Psoas muscle (tissue), 7 donors: ENCODE measurements at regions not wholly inside any gene's neighbourhood (a gene's known extent, or its start where the extent isn't known, plus 50 kb on each side); places are given as distances from the start of the nearest gene placed in this dataset.
A peak's percentile ranks its signal among the peaks of the same experiment; 100 is the strongest.

ENCODE experiments used
- ATAC-seq, 4 donors: fragments of 200-7000 bp; cut with Tn5 transposase; one replicate each; pipeline ENCODE4 v1.9.1; 2020; ENCODE audit warnings: moderate library complexity in 3 of 4, mild to moderate bottlenecking in 2 of 4
- DNase-seq, 2 donors: peaks; one replicate each; pipeline ENCODE4 v3.0.0-alpha.2; 2020
- H3K27ac ChIP-seq: fragments of 200-600 bp; one replicate; pipeline ENCODE4 v1.8.0; 2022
- H3K27me3 ChIP-seq, 3 donors: fragments of 200-600 bp in 1 of 3; one replicate each; pipeline versions ENCODE4 v1.6.1 to v1.8.0; 2013 to 2022; ENCODE audit warnings: low read length in 2 of 3, mild to moderate bottlenecking in 2 of 3, moderate library complexity in 1 of 3; ENCODE audit not compliant: insufficient read depth in 3 of 3
- H3K36me3 ChIP-seq, 2 donors: fragments of 200-600 bp in 1 of 2; one replicate each; pipeline versions ENCODE4 v1.6.1 to v1.8.0; 2013 to 2022; ENCODE audit warnings: low read depth in 1 of 2, mild to moderate bottlenecking in 1 of 2, moderate library complexity in 1 of 2; ENCODE audit not compliant: insufficient read depth in 1 of 2
- H3K4me1 ChIP-seq: fragments of 200-600 bp; one replicate; pipeline ENCODE4 v1.8.0; 2022
- H3K4me3 ChIP-seq: fragments of 200-600 bp; one replicate; pipeline ENCODE4 v1.8.0; 2022; ENCODE audit warnings: mild to moderate bottlenecking
- H3K9me3 ChIP-seq: fragments of 200-600 bp; one replicate; pipeline ENCODE4 v1.8.0; 2022
- CTCF ChIP-seq: fragments of 200-600 bp; IDR thresholded peaks from one replicate; pipeline ENCODE4 v1.8.0; 2022; ENCODE audit warnings: antibody characterized with exemption
- WGBS, 3 donors: extraction: QIAGEN DNeasy Blood & Tissue Kit; methylation state at CpG; one replicate each; pipeline versions ENCODE4 v1.1.6 to v1.1.7; 2013; 5-methylcytosine and 5-hydroxymethylcytosine counted together
- intact Hi-C, 2 donors: fragments of 100-400 bp; cut with DNase I; formaldehyde crosslinking; loops; one replicate each; pipeline versions ENCODE4 v1.11.0 to v1.14.2; 2022
- donor health status: healthy with polysubstance abuse.
- donor health status: DM: no; HTN: no; CAD: no; lungs with moderate emphysema.
- donor health status: Bipolar disorder and iron deficiency.
- donor health status: healthy.
- donor health status: DM: yes; HTN: yes; CAD: no.
- donor health status: DM: no; HTN: no; CAD: no.
- donor health status: DM: yes; HTN: yes; CAD: no.

- Histone ChIP-seq H3K27me3 (no peaks in the 10 kb centered on the region), H3K4me3 (no peak overlapping the region), H3K27ac (no peak overlapping the region), H3K4me1 (no peaks in the 10 kb centered on the region), H3K9me3 (peaks cover 4% of the 10 kb centered on the region), H3K36me3 (no peaks in the 10 kb centered on the region)
- intact Hi-C loops = no loop called here
- 65 to 77% (median 73%) methylated on average over 9 of the region's 9 CpGs for WGBS, 3 donors
- TF ChIP-seq CTCF = no peak
- peak; percentile 15 to 48 for DNase-seq
- ATAC-seq = no peak
Measured at GRCh38 chr14:83342590-83342989, 1808.9 kb upstream of the SEL1L start.

GRCh38 chr14:83347874-83348273, 1814.2 kb upstream of the SEL1L start:
- H3K9me3 ChIP-seq = no peaks in the 10 kb centered on the region
- DNase-seq (no peak), ATAC-seq (no peak)
- no peaks in the 10 kb centered on the region for H3K27me3 ChIP-seq
- no peak for TF ChIP-seq CTCF
- no peak overlapping the region for H3K27ac ChIP-seq
- 54 to 60% (median 59%) methylated on average over 1 of the region's 1 CpG for WGBS, 3 donors
- intact Hi-C loops = no loop called here
- no peak overlapping the region for H3K4me3 ChIP-seq
- no peaks in the 10 kb centered on the region for H3K36me3 ChIP-seq
- H3K4me1 ChIP-seq = no peaks in the 10 kb centered on the region

- no peaks in the 10 kb centered on the region for H3K36me3 ChIP-seq
- H3K27ac ChIP-seq = no peak overlapping the region
- H3K4me1 ChIP-seq = no peaks in the 10 kb centered on the region
- H3K27me3 ChIP-seq = no peaks in the 10 kb centered on the region
- ATAC-seq = no peak
- H3K4me3 ChIP-seq = no peak overlapping the region
- no peaks in the 10 kb centered on the region for H3K9me3 ChIP-seq
- WGBS, 3 donors = 76 to 83% (median 78%) methylated on average over 2 of the region's 2 CpGs
- TF ChIP-seq CTCF = no peak
- intact Hi-C loops = no loop called here
- no peak for DNase-seq
Measured at GRCh38 chr14:83355609-83356008, 1822.0 kb upstream of the SEL1L start.

DNA sequence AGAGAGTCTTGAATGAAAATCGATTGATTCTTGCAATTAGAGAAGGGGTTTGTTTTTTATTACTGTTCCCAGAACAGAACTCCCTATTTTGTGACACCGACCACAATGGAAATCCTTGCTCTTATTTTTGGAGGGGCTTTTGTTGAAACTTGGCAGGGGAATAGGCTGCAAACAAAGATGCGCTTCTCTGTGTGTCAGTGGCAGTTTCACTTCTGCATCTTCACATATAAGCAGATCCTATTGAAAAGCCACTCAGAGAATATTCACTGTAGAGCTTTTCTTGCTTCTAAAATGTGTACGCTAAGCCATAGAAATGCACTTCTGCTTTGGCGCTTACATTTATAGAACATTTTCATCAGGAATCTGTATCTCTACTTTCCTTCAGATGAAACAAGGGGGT, 1822.4 kb upstream of the SEL1L start:
- WGBS, 3 donors = 91 to 92% (median 91%) methylated on average over 5 of the region's 5 CpGs
- H3K27me3 ChIP-seq = no peaks in the 10 kb centered on the region
- intact Hi-C loops = no loop called here
- H3K4me1 ChIP-seq = no peaks in the 10 kb centered on the region
- TF ChIP-seq CTCF = no peak
- H3K4me3 ChIP-seq = no peak overlapping the region
- H3K9me3 ChIP-seq = no peaks in the 10 kb centered on the region
- no peak overlapping the region for H3K27ac ChIP-seq
- no peaks in the 10 kb centered on the region for H3K36me3 ChIP-seq
- DNase-seq (no peak), ATAC-seq (no peak)

GRCh38 chr14:83372271-83372670, 1838.6 kb upstream of the SEL1L start:
- 84 to 89% (median 85%) methylated on average over 1 of the region's 1 CpG for WGBS, 3 donors
- H3K27me3 ChIP-seq = no peaks in the 10 kb centered on the region
- intact Hi-C loops = no loop called here
- DNase-seq (no peak), ATAC-seq (no peak)
- no peak for TF ChIP-seq CTCF
- no peak overlapping the region for H3K4me3 ChIP-seq
- H3K27ac ChIP-seq = no peak overlapping the region
- no peaks in the 10 kb centered on the region for H3K36me3 ChIP-seq
- no peaks in the 10 kb centered on the region for H3K9me3 ChIP-seq
- no peaks in the 10 kb centered on the region for H3K4me1 ChIP-seq
